ENCODE measurements at regions not wholly inside any gene's neighbourhood (a gene's known extent, or its start where the extent isn't known, plus 50 kb on each side); places are given as distances from the start of the nearest gene placed in this dataset.

GRCh38 chr9:38308136-38308535 is 84.4 kb upstream of the ALDH1B1 start:
- TF ChIP-seq CTCF (IDR thresholded peaks at IDR 0.05), result no peak
- TF ChIP-seq POLR2A (IDR thresholded peaks at IDR 0.05), result no peak
